ENCODE measurements at regions not wholly inside any gene's neighbourhood (a gene's known extent, or its start where the extent isn't known, plus 50 kb on each side); places are given as distances from the start of the nearest gene placed in this dataset.

GRCh38 chr7:115319541-115319940 is 397.6 kb downstream of the MDFIC start:
- TF ChIP-seq CTCF (IDR thresholded peaks at IDR 0.05; ENCODE audit: control extremely low read depth in 1 of 3, insufficient read depth in 1 of 3, low read depth in 1 of 3, low read length in 3 of 3) (no peak), RAD21 (IDR thresholded peaks at IDR 0.05 in 1 of 2, conservative IDR thresholded peaks at IDR 0.05 in 1 of 2; ENCODE audit: low read depth in 2 of 2, low read length in 2 of 2) (no peak), JUND (IDR thresholded peaks at IDR 0.05; ENCODE audit: low read length) (no peak), EP300 (IDR thresholded peaks at IDR 0.05; ENCODE audit: borderline replicate concordance in 1 of 2, low read depth in 2 of 2, low read length in 2 of 2) (no peak), CHD2 (IDR thresholded peaks at IDR 0.05; ENCODE audit: low read length) (no peak), TCF12 (IDR thresholded peaks at IDR 0.05; ENCODE audit: low read depth, low read length) (no peak), CBX8 (IDR thresholded peaks at IDR 0.05; ENCODE audit: borderline replicate concordance, low read depth, low read length) (no peak), POLR2A (IDR thresholded peaks at IDR 0.05; ENCODE audit: control extremely low read depth in 1 of 2, low read depth in 2 of 2, low read length in 2 of 2) (no peak), POLR2AphosphoS5 (IDR thresholded peaks at IDR 0.05; ENCODE audit: low read depth, low read length) (no peak), EZH2 (IDR thresholded peaks at IDR 0.05; ENCODE audit: low read depth, low read length, severe bottlenecking) (no peak)
